ENCODE measurements at regions not wholly inside any gene's neighbourhood (a gene's known extent, or its start where the extent isn't known, plus 50 kb on each side); places are given as distances from the start of the nearest gene placed in this dataset.

GRCh38 chr7:92967238-92967637 is 130.9 kb upstream of the CDK6 start:
- Histone ChIP-seq H4K91ac (replicated peaks; ENCODE audit: insufficient read length, low read length) (no peak overlapping the region), H3K23ac (ENCODE audit: insufficient read length) (no peak overlapping the region), H3K9me3 (ENCODE audit: insufficient read depth in 2 of 2, low read depth in 1 of 2, low read length in 1 of 2) (no peaks in the 10 kb centered on the region), H3K14ac (ENCODE audit: insufficient read length) (no peak overlapping the region), H3K23me2 (ENCODE audit: low read depth, low read length) (no peaks in the 10 kb centered on the region; the same call in 1 of the 2 replicates), H3K4me2 (ENCODE audit: insufficient read depth in 1 of 2, low read depth in 2 of 2, low read length in 2 of 2) (no peak overlapping the region), H4K20me1 (replicated peaks in 1 of 2; ENCODE audit: control insufficient read depth in 1 of 2, insufficient read depth in 2 of 2, low read length in 2 of 2) (no peaks in the 10 kb centered on the region), H3K4me1 (replicated peaks in 1 of 4; ENCODE audit: control insufficient read depth in 3 of 4, insufficient read depth in 4 of 4, low read length in 3 of 4) (no peaks in the 10 kb centered on the region), H2BK15ac (ENCODE audit: low read length) (no peak overlapping the region), H2AK5ac (ENCODE audit: low read depth, low read length) (no peak overlapping the region), H3K79me1 (ENCODE audit: low read depth, low read length) (no peaks in the 10 kb centered on the region), H3K79me2 (ENCODE audit: control insufficient read depth in 1 of 2, insufficient read depth in 2 of 2, low read length in 2 of 2) (no peaks in the 10 kb centered on the region), H3K56ac (replicated peaks; ENCODE audit: insufficient read length, low read depth, low read length) (no peak overlapping the region), H3K18ac (ENCODE audit: extremely low read depth, low read length) (no peak overlapping the region), H4K5ac (ENCODE audit: insufficient read length, low read depth, low read length) (no peak overlapping the region), H2BK120ac (replicated peaks; ENCODE audit: low read depth, low read length) (no peak overlapping the region), H2AFZ (ENCODE audit: low read length) (no peak overlapping the region), H2BK20ac (ENCODE audit: low read length) (no peak overlapping the region), H2BK5ac (ENCODE audit: low read depth, low read length) (no peak overlapping the region), H3K27me3 (replicated peaks in 1 of 4; ENCODE audit: control insufficient read depth in 3 of 4, extremely low read depth in 1 of 4, insufficient read depth in 3 of 4, low read length in 3 of 4) (no peaks in the 10 kb centered on the region), H2BK12ac (ENCODE audit: low read depth, low read length) (no peak overlapping the region), H3K36me3 (ENCODE audit: control insufficient read depth in 2 of 4, insufficient read depth in 4 of 4, low read length in 3 of 4) (no peaks in the 10 kb centered on the region), H3K4me3 (ENCODE audit: extremely low read depth in 1 of 4, insufficient read depth in 2 of 4, low read depth in 3 of 4, low read length in 4 of 4) (no peak overlapping the region), H3K4ac (replicated peaks; ENCODE audit: insufficient read length, low read depth, low read length) (no peak overlapping the region), H4K8ac (ENCODE audit: extremely low read depth, insufficient read depth, low read length) (no peak overlapping the region), H3K9ac (replicated peaks in 1 of 4; ENCODE audit: extremely low read depth in 1 of 4, low read depth in 3 of 4, low read length in 3 of 4) (no peak overlapping the region), H3K27ac (ENCODE audit: low read depth, low read length) (no peak overlapping the region)
- CTCF ChIA-PET (ENCODE audit: partially characterized antibody) = interaction anchor here (1.2 kb wide), 1 partner anchor 17 kb away, joined by 3 read pairs; no protein-coding TSS in a partner anchor
- FAIRE-seq = no peak
- DNase-seq (ENCODE audit: low read depth in 1 of 2, low spot score in 2 of 2) = no peak
- POLR2A ChIA-PET (ENCODE audit: partially characterized antibody) = no interaction called here
- TF ChIP-seq NRF1 (IDR thresholded peaks at IDR 0.05; ENCODE audit: low read depth, low read length) (no peak), JUN (IDR thresholded peaks at IDR 0.05; ENCODE audit: low read depth, low read length) (no peak), MAX (IDR thresholded peaks at IDR 0.05) (no peak), SIN3A (conservative IDR thresholded peaks at IDR 0.05 in 1 of 2, IDR thresholded peaks at IDR 0.05 in 1 of 2; ENCODE audit: low read depth in 1 of 2, low read length in 2 of 2) (no peak), YY1 (IDR thresholded peaks at IDR 0.05; ENCODE audit: low read depth, low read length) (no peak), NANOG (IDR thresholded peaks at IDR 0.05; ENCODE audit: insufficient read depth, low read depth, low read length, poor library complexity, severe bottlenecking) (no peak), USF2 (IDR thresholded peaks at IDR 0.05; ENCODE audit: low read length) (no peak), CTBP2 (IDR thresholded peaks at IDR 0.05; ENCODE audit: borderline replicate concordance, insufficient read depth, insufficient read length, low read length) (no peak)
